IMR-90 (cell line): ENCODE measurements at regions not wholly inside any gene's neighbourhood (a gene's known extent, or its start where the extent isn't known, plus 50 kb on each side); places are given as distances from the start of the nearest gene placed in this dataset.

ENCODE experiments used
- ATAC-seq: fragments of 200-7000 bp; cut with Tn5 transposase; 2 replicates; pipeline ENCODE4 v1.9.1; 2020; ENCODE audit warnings: low read depth, mild to moderate bottlenecking, moderate library complexity
- BruUV-seq: library from RNA; stranded (reverse); fragments of 400-500 nt; replicated peaks from 2 replicates; lab custom pipeline; 2021; lab: Mats Ljungman, UMichigan
- CTCF ChIA-PET: fragments of 300-600 bp; formaldehyde crosslinking; extraction: SDS; loops from one replicate; lab custom pipeline; 2021; ENCODE audit warnings: antibody characterized with exemption; lab: Yijun Ruan, JAX
- POLR2A ChIA-PET: fragments of 300-600 bp; sonication (Branson Sonifier 250); formaldehyde crosslinking; loops from one replicate; lab custom pipeline; 2022; ENCODE audit warnings: antibody characterized with exemption; ENCODE audit not compliant: unreplicated experiment; lab: Charles Lee
- DNase-seq: peaks from one replicate; pipeline ENCODE4 v3.0.0; 2013
- H2AFZ ChIP-seq: replicated peaks from 2 replicates; pipeline ENCODE3; 2013; ENCODE audit warnings: low read length, mild to moderate bottlenecking; ENCODE audit not compliant: poor library complexity
- H2AK5ac ChIP-seq: 2 replicates; pipeline ENCODE4 v1.6.1; 2013; ENCODE audit warnings: low read depth, low read length, inconsistent platforms
- H2AK9ac ChIP-seq: replicated peaks from 2 replicates; pipeline ENCODE3; 2013; ENCODE audit warnings: mild to moderate bottlenecking, low read depth, low read length, moderate library complexity; ENCODE audit not compliant: poor library complexity
- H2BK120ac ChIP-seq: 2 replicates; pipeline ENCODE4 v1.6.1; 2013; ENCODE audit warnings: low read depth, low read length, inconsistent platforms
- H2BK15ac ChIP-seq: 3 replicates; pipeline ENCODE4 v1.6.1; 2013; ENCODE audit warnings: low read depth, low read length, inconsistent platforms
- H2BK20ac ChIP-seq: 2 replicates; pipeline ENCODE4 v1.6.1; 2013; ENCODE audit warnings: low read depth, mild to moderate bottlenecking, inconsistent platforms, low read length, moderate library complexity
- H2BK5ac ChIP-seq: 2 replicates; pipeline ENCODE4 v1.6.1; 2013; ENCODE audit warnings: mild to moderate bottlenecking, low read depth, low read length, inconsistent platforms; ENCODE audit not compliant: poor library complexity, severe bottlenecking
- H3K14ac ChIP-seq: replicated peaks from 2 replicates; pipeline ENCODE4 v1.6.1; 2013; ENCODE audit warnings: low read depth, low read length, inconsistent platforms
- H3K18ac ChIP-seq: 2 replicates; pipeline ENCODE4 v1.6.1; 2013; ENCODE audit warnings: low read depth, low read length, control low read depth
- H3K23ac ChIP-seq: 2 replicates; pipeline ENCODE4 v1.6.1; 2013; ENCODE audit warnings: low read depth, low read length, inconsistent platforms
- H3K27ac ChIP-seq: 2 replicates; pipeline ENCODE4 v1.5.1; 2013; ENCODE audit warnings: mild to moderate bottlenecking, control low read depth, low read length; ENCODE audit not compliant: insufficient read depth
- H3K27me3 ChIP-seq: 2 replicates; pipeline ENCODE4 v1.6.1; 2013; ENCODE audit warnings: low read length; ENCODE audit not compliant: control insufficient read depth, insufficient read depth
- H3K36me3 ChIP-seq: 2 replicates; pipeline ENCODE4 v1.6.1; 2013; ENCODE audit warnings: low read length, mixed read lengths; ENCODE audit not compliant: control insufficient read depth, insufficient read depth
- H3K4ac ChIP-seq: 2 replicates; pipeline ENCODE4 v1.6.1; 2013; ENCODE audit warnings: low read depth, low read length, inconsistent platforms
- H3K4me1 ChIP-seq: 2 replicates; pipeline ENCODE4 v1.6.1; 2013; ENCODE audit warnings: low read length, mixed read lengths; ENCODE audit not compliant: control insufficient read depth, insufficient read depth
- H3K4me2 ChIP-seq: 2 replicates; pipeline ENCODE4 v1.6.1; 2013; ENCODE audit warnings: low read depth, mild to moderate bottlenecking, control low read depth, low read length, moderate library complexity
- H3K4me3 ChIP-seq: 2 replicates; pipeline ENCODE4 v1.5.1; 2013; ENCODE audit warnings: low read depth, mild to moderate bottlenecking, control low read depth, low read length, moderate library complexity; ENCODE audit not compliant: insufficient read depth
- H3K56ac ChIP-seq: 2 replicates; pipeline ENCODE4 v1.6.1; 2013; ENCODE audit warnings: low read length, inconsistent platforms; ENCODE audit not compliant: insufficient read depth; ENCODE audit errors: extremely low read depth
- H3K79me1 ChIP-seq, 2 experiments: 2 replicates each; pipeline ENCODE4 v1.6.1; 2013; ENCODE audit warnings: low read length in 2 of 2, inconsistent platforms in 1 of 2, low read depth in 1 of 2
- H3K9ac ChIP-seq: 2 replicates; pipeline ENCODE4 v1.6.1; 2013; ENCODE audit warnings: low read depth, low read length, control low read depth
- H3K9me1 ChIP-seq: 2 replicates; pipeline ENCODE4 v1.6.1; 2013; ENCODE audit warnings: low read length, inconsistent platforms; ENCODE audit not compliant: insufficient read depth
- H3K9me3 ChIP-seq: 2 replicates; pipeline ENCODE4 v1.6.1; 2013; ENCODE audit warnings: low read length; ENCODE audit not compliant: control insufficient read depth, insufficient read depth
- H4K20me1 ChIP-seq: 2 replicates; pipeline ENCODE4 v1.6.1; 2013; ENCODE audit warnings: low read length, inconsistent platforms; ENCODE audit not compliant: insufficient read depth
- H4K5ac ChIP-seq: 2 replicates; pipeline ENCODE4 v1.6.1; 2013; ENCODE audit warnings: mild to moderate bottlenecking, low read depth, low read length, control low read depth
- H4K8ac ChIP-seq, 2 experiments: 2 replicates each; pipeline ENCODE4 v1.6.1; 2013; ENCODE audit warnings: low read depth in 2 of 2, low read length in 2 of 2, control low read depth in 1 of 2, inconsistent platforms in 1 of 2
- H4K91ac ChIP-seq: 2 replicates; pipeline ENCODE4 v1.6.1; 2013; ENCODE audit warnings: low read depth, low read length, inconsistent platforms; ENCODE audit not compliant: insufficient read depth
- BHLHE40 ChIP-seq: fragments of 150-350 bp; IDR thresholded peaks from 2 replicates; pipeline ENCODE4 v1.6.1; 2016; ENCODE audit warnings: mild to moderate bottlenecking, low read depth, low read length
- CEBPB ChIP-seq: IDR thresholded peaks from 2 replicates; pipeline ENCODE4 v1.6.1; 2012; ENCODE audit warnings: low read depth, low read length, improper control_type of control experiment
- CHD1 ChIP-seq: IDR thresholded peaks from 2 replicates; pipeline ENCODE4 v1.6.1; 2012; ENCODE audit warnings: low read depth, low read length, improper control_type of control experiment
- CTCF ChIP-seq: conservative IDR thresholded peaks from 2 replicates; pipeline ENCODE4 v1.5.1; 2012; ENCODE audit warnings: mild to moderate bottlenecking, low read depth, low read length, improper control_type of control experiment
- ELK1 ChIP-seq: fragments of 150-350 bp; IDR thresholded peaks from 2 replicates; pipeline ENCODE4 v1.6.1; 2016; ENCODE audit warnings: low read depth, mild to moderate bottlenecking, low read length, moderate library complexity, borderline replicate concordance
- FOS ChIP-seq: fragments of 150-350 bp; IDR thresholded peaks from 2 replicates; pipeline ENCODE4 v1.6.1; 2016; ENCODE audit warnings: low read depth, low read length
- MAFK ChIP-seq: IDR thresholded peaks from 2 replicates; pipeline ENCODE4 v1.6.1; 2012; ENCODE audit warnings: low read depth, low read length, improper control_type of control experiment
- MAZ ChIP-seq: IDR thresholded peaks from 2 replicates; pipeline ENCODE4 v1.6.1; 2012; ENCODE audit warnings: low read depth, mild to moderate bottlenecking, low read length, improper control_type of control experiment, moderate library complexity, borderline replicate concordance
- MXI1 ChIP-seq: IDR thresholded peaks from 2 replicates; pipeline ENCODE4 v1.6.1; 2012; ENCODE audit warnings: low read depth, mild to moderate bottlenecking, low read length, moderate library complexity, borderline replicate concordance
- NFE2L2 ChIP-seq: fragments of 150-350 bp; IDR thresholded peaks from 2 replicates; pipeline ENCODE4 v1.6.1; 2016; ENCODE audit warnings: low read depth, mild to moderate bottlenecking, low read length
- POLR2A ChIP-seq: IDR thresholded peaks from 2 replicates; pipeline ENCODE4 v1.6.1; 2012; ENCODE audit warnings: mild to moderate bottlenecking, low read depth, low read length
- RAD21 ChIP-seq: IDR thresholded peaks from 2 replicates; pipeline ENCODE4 v1.6.1; 2012; ENCODE audit warnings: low read length, improper control_type of control experiment
- RCOR1 ChIP-seq: IDR thresholded peaks from 2 replicates; pipeline ENCODE4 v1.6.1; 2012; ENCODE audit warnings: mild to moderate bottlenecking, low read length, improper control_type of control experiment; ENCODE audit not compliant: insufficient replicate concordance
- RFX5 ChIP-seq: IDR thresholded peaks from 2 replicates; pipeline ENCODE4 v1.8.0; 2012; ENCODE audit warnings: low read depth, mild to moderate bottlenecking, low read length, moderate library complexity
- SMC3 ChIP-seq: fragments of 150-350 bp; IDR thresholded peaks from 2 replicates; pipeline ENCODE4 v1.6.1; 2016; ENCODE audit warnings: low read depth, mild to moderate bottlenecking, antibody characterized with exemption, low read length, moderate library complexity
- USF2 ChIP-seq: fragments of 150-350 bp; IDR thresholded peaks from 2 replicates; pipeline ENCODE4 v1.6.1; 2017; ENCODE audit warnings: mild to moderate bottlenecking, antibody characterized with exemption, low read length, low read depth
- WGBS, 2 experiments: methylation state at CpG; one replicate each; pipeline versions ENCODE4 v1.1.5 to v1.1.7; 2013; ENCODE audit warnings: missing lambda C conversion rate in 2 of 2; ENCODE audit not compliant: insufficient read length in 1 of 2; ENCODE audit errors: extremely low coverage in 2 of 2; 5-methylcytosine and 5-hydroxymethylcytosine counted together
- dilution Hi-C: fragments of 300-500 bp; cut with HindIII; formaldehyde crosslinking; loops from one replicate; pipeline ENCODE4 v1.14.3; 2018; ENCODE audit warnings: low sequenced_read_pairs; ENCODE audit not compliant: unreplicated experiment
- in situ Hi-C: fragments of 300-500 bp; cut with MboI; formaldehyde crosslinking; loops from 3 replicates; pipeline ENCODE4 v1.14.3; 2019; ENCODE audit warnings: low sequenced_read_pairs, inconsistent platforms, mixed read lengths
- intact Hi-C: fragments of 100-400 bp; cut with micrococcal nuclease; formaldehyde crosslinking; loops from 2 replicates; pipeline ENCODE4 v1.10.0; 2022

- in situ Hi-C loops (no loop called here), intact Hi-C loops (no loop called here), dilution Hi-C loops (no loop called here)
- Histone ChIP-seq H3K27me3 (no peaks in the 10 kb centered on the region), H3K4me3 (no peak overlapping the region), H3K79me1 (no peaks in the 10 kb centered on the region), H2BK120ac (no peak overlapping the region), H3K9ac (no peak overlapping the region), H3K18ac (no peak overlapping the region), H3K27ac (no peak overlapping the region), H3K4ac (no peak overlapping the region), H3K9me1 (peaks cover 3% of the 10 kb centered on the region; the same call in 1 of the 2 replicates), H4K8ac (no peak overlapping the region), H2AK5ac (no peak overlapping the region), H2BK5ac (no peak overlapping the region), H3K36me3 (no peaks in the 10 kb centered on the region), H2AK9ac (no peak overlapping the region), H3K4me2 (no peak overlapping the region), H4K91ac (no peak overlapping the region), H3K9me3 (peaks cover 4% of the 10 kb centered on the region), H2BK20ac (no peak overlapping the region), H3K23ac (no peak overlapping the region), H3K14ac (no peak overlapping the region), H3K4me1 (peaks cover 5% of the 10 kb centered on the region), H2AFZ (no peak overlapping the region), H3K56ac (no peak overlapping the region), H4K5ac (no peak overlapping the region), H2BK15ac (no peak overlapping the region), H4K20me1 (no peaks in the 10 kb centered on the region)
- TF ChIP-seq RCOR1 = no peak
- TF ChIP-seq USF2 = no peak
- TF ChIP-seq MXI1 = no peak
- TF ChIP-seq BHLHE40 = no peak
- TF ChIP-seq ELK1 = no peak
- TF ChIP-seq POLR2A = no peak
- no peak for TF ChIP-seq MAFK
- TF ChIP-seq CTCF = no peak
- no peak for TF ChIP-seq SMC3
- TF ChIP-seq CHD1 = no peak
- TF ChIP-seq RAD21 = no peak
- no peak for TF ChIP-seq FOS
- TF ChIP-seq CEBPB = no peak
- TF ChIP-seq RFX5 = no peak
- TF ChIP-seq NFE2L2 = no peak
- no peak for TF ChIP-seq MAZ
- POLR2A ChIA-PET = no interaction called here
- DNase-seq (no peak), ATAC-seq (no peak)
- BruUV-seq = no TSS peak
- WGBS, 2 experiments = no CpG with 5 or more reads among the region's 2 CpGs
- CTCF ChIA-PET = no interaction called here
Observed at GRCh38 chr2:212929116-212929515, 222.3 kb downstream of the IKZF2 start.
